H9 (cell line): ENCODE measurements at regions not wholly inside any gene's neighbourhood (a gene's known extent, or its start where the extent isn't known, plus 50 kb on each side); places are given as distances from the start of the nearest gene placed in this dataset.

ENCODE experiments used
- DNase-seq: peaks from one replicate; pipeline ENCODE4 v3.0.0-alpha.2; 2017
- H2AFZ ChIP-seq: one replicate; pipeline ENCODE4 v1.6.1; 2013; ENCODE audit warnings: mild to moderate bottlenecking, low read length, control low read depth, moderate library complexity
- H2AK5ac ChIP-seq: 2 replicates; pipeline ENCODE4 v1.6.1; 2013; ENCODE audit warnings: low read length, control low read depth, mixed read lengths; ENCODE audit not compliant: insufficient read length
- H2BK120ac ChIP-seq: one replicate; pipeline ENCODE4 v1.6.1; 2013; ENCODE audit warnings: low read depth, mild to moderate bottlenecking, low read length, control low read depth, inconsistent platforms; ENCODE audit not compliant: poor library complexity, severe bottlenecking
- H2BK12ac ChIP-seq: 2 replicates; pipeline ENCODE4 v1.6.1; 2013; ENCODE audit warnings: low read length, control low read depth, mixed read lengths, low read depth; ENCODE audit not compliant: insufficient read length
- H2BK15ac ChIP-seq: 2 replicates; pipeline ENCODE4 v1.6.1; 2013; ENCODE audit warnings: low read depth, low read length, control low read depth
- H2BK20ac ChIP-seq: one replicate; pipeline ENCODE4 v1.6.1; 2013; ENCODE audit warnings: low read depth, mild to moderate bottlenecking, low read length, control low read depth, inconsistent platforms; ENCODE audit not compliant: poor library complexity, severe bottlenecking
- H2BK5ac ChIP-seq: 2 replicates; pipeline ENCODE4 v1.6.1; 2013; ENCODE audit warnings: low read length, control low read depth, mixed read lengths; ENCODE audit not compliant: insufficient read length
- H3K14ac ChIP-seq: 2 replicates; pipeline ENCODE4 v1.6.1; 2013; ENCODE audit warnings: low read length, control low read depth; ENCODE audit not compliant: insufficient read depth
- H3K18ac ChIP-seq: 2 replicates; pipeline ENCODE4 v1.6.1; 2013; ENCODE audit warnings: low read depth, mild to moderate bottlenecking, mixed read lengths, low read length, control low read depth; ENCODE audit not compliant: insufficient read length
- H3K23ac ChIP-seq: 2 replicates; pipeline ENCODE4 v1.6.1; 2013; ENCODE audit warnings: low read length, control low read depth, mixed read lengths, low read depth; ENCODE audit not compliant: insufficient read length
- H3K23me2 ChIP-seq: 2 replicates; pipeline ENCODE4 v1.6.1; 2013; ENCODE audit warnings: low read depth, mild to moderate bottlenecking, mixed read lengths, low read length, control low read depth; ENCODE audit not compliant: insufficient read length, poor library complexity, severe bottlenecking
- H3K27ac ChIP-seq: 2 replicates; pipeline ENCODE4 v1.5.1; 2013; ENCODE audit warnings: low read length, control low read depth, mixed read lengths, low read depth; ENCODE audit not compliant: insufficient read length
- H3K27me3 ChIP-seq: 2 replicates; pipeline ENCODE4 v1.6.1; 2013; ENCODE audit warnings: low read length, control low read depth, inconsistent platforms; ENCODE audit not compliant: insufficient read depth
- H3K4ac ChIP-seq: 2 replicates; pipeline ENCODE4 v1.6.1; 2013; ENCODE audit warnings: low read depth, mild to moderate bottlenecking, control low read depth, inconsistent platforms, low read length, moderate library complexity
- H3K4me1 ChIP-seq: 2 replicates; pipeline ENCODE4 v1.6.1; 2013; ENCODE audit warnings: low read length, control low read depth, inconsistent platforms; ENCODE audit not compliant: insufficient read depth
- H3K4me2 ChIP-seq: 2 replicates; pipeline ENCODE4 v1.6.1; 2013; ENCODE audit warnings: low read length, control low read depth, mixed read lengths; ENCODE audit not compliant: insufficient read length, insufficient read depth
- H3K56ac ChIP-seq: 2 replicates; pipeline ENCODE4 v1.6.1; 2013; ENCODE audit warnings: low read depth, mild to moderate bottlenecking, mixed read lengths, low read length, control low read depth; ENCODE audit not compliant: insufficient read length
- H3K79me1 ChIP-seq: 2 replicates; pipeline ENCODE4 v1.6.1; 2013; ENCODE audit warnings: low read depth, mild to moderate bottlenecking, moderate library complexity, low read length, control low read depth, inconsistent platforms; ENCODE audit not compliant: insufficient read depth, poor library complexity, severe bottlenecking
- H3K79me2 ChIP-seq: 2 replicates; pipeline ENCODE4 v1.6.1; 2013; ENCODE audit warnings: low read length, control low read depth, inconsistent platforms; ENCODE audit not compliant: insufficient read depth
- H3K9ac ChIP-seq: 2 replicates; pipeline ENCODE4 v1.6.1; 2013; ENCODE audit warnings: low read length, control low read depth, mixed read lengths; ENCODE audit not compliant: insufficient read length; ENCODE audit errors: extremely low read depth
- H3K9me3 ChIP-seq: one replicate; pipeline ENCODE4 v1.6.1; 2013; ENCODE audit warnings: low read depth, low read length, inconsistent platforms; ENCODE audit not compliant: control insufficient read depth
- H3T11ph ChIP-seq: one replicate; pipeline ENCODE4 v1.6.1; 2013; ENCODE audit warnings: mild to moderate bottlenecking, low read length, control low read depth, inconsistent platforms
- H4K20me1 ChIP-seq: one replicate; pipeline ENCODE4 v1.6.1; 2013; ENCODE audit not compliant: control insufficient read depth, insufficient read length, insufficient read depth
- H4K5ac ChIP-seq: 2 replicates; pipeline ENCODE4 v1.6.1; 2013; ENCODE audit warnings: low read depth, mild to moderate bottlenecking, mixed read lengths, low read length, control low read depth; ENCODE audit not compliant: insufficient read length
- H4K8ac ChIP-seq: replicated peaks from 2 replicates; pipeline ENCODE4 v1.6.1; 2013; ENCODE audit warnings: low read length, control low read depth, mixed read lengths, low read depth; ENCODE audit not compliant: insufficient read length
- H4K91ac ChIP-seq: 2 replicates; pipeline ENCODE4 v1.6.1; 2013; ENCODE audit warnings: low read depth, mild to moderate bottlenecking, moderate library complexity, mixed read lengths, low read length, control low read depth; ENCODE audit not compliant: insufficient read length
- H3K27ac Mint-ChIP-seq, 3 experiments: 2 replicates in 2 of 3; 3 replicates in 1 of 3; pipeline ENCODE4 v1.8.0; 2020 to 2021; ENCODE audit warnings: mixed read lengths in 3 of 3, mild to moderate bottlenecking in 1 of 3, moderate library complexity in 1 of 3
- H3K27me3 Mint-ChIP-seq: 2 replicates; pipeline ENCODE4 v1.8.0; 2021; ENCODE audit warnings: low read depth, mild to moderate bottlenecking, moderate library complexity, mixed read lengths
- H3K36me3 Mint-ChIP-seq, 3 experiments: 2 replicates in 2 of 3; 3 replicates in 1 of 3; pipeline ENCODE4 v1.8.0; 2020 to 2021; ENCODE audit warnings: low read depth in 3 of 3, mixed read lengths in 3 of 3; ENCODE audit not compliant: insufficient read depth in 1 of 3
- H3K4me1 Mint-ChIP-seq, 2 experiments: 2 replicates each; pipeline ENCODE4 v1.8.0; 2020; ENCODE audit warnings: mixed read lengths in 2 of 2
- H3K4me3 Mint-ChIP-seq, 2 experiments: 2 replicates in 1 of 2; 3 replicates in 1 of 2; pipeline ENCODE4 v1.8.0; 2020 to 2021; ENCODE audit warnings: mild to moderate bottlenecking in 2 of 2, mixed read lengths in 2 of 2, moderate library complexity in 1 of 2
- H3K9me3 Mint-ChIP-seq, 2 experiments: 2 replicates in 1 of 2; 3 replicates in 1 of 2; pipeline ENCODE4 v1.8.0; 2020; ENCODE audit warnings: mild to moderate bottlenecking in 2 of 2, mixed read lengths in 2 of 2, moderate library complexity in 1 of 2
- WGBS: extraction: QIAGEN DNeasy Blood & Tissue Kit; methylation state at CpG from one replicate; pipeline ENCODE4 v1.1.7; 2013; ENCODE audit warnings: missing lambda C conversion rate, low lambda C conversion rate, mixed read lengths; ENCODE audit not compliant: insufficient read length; ENCODE audit errors: extremely low coverage; 5-methylcytosine and 5-hydroxymethylcytosine counted together
- TF ChIP-seq, protein P1 (sequence below): fragments of 200-600 bp; sonication (generic); conservative IDR thresholded peaks from 3 replicates; pipeline ENCODE4 v1.8.0; 2021; ENCODE audit warnings: antibody characterized with exemption, mild to moderate bottlenecking

DNA sequence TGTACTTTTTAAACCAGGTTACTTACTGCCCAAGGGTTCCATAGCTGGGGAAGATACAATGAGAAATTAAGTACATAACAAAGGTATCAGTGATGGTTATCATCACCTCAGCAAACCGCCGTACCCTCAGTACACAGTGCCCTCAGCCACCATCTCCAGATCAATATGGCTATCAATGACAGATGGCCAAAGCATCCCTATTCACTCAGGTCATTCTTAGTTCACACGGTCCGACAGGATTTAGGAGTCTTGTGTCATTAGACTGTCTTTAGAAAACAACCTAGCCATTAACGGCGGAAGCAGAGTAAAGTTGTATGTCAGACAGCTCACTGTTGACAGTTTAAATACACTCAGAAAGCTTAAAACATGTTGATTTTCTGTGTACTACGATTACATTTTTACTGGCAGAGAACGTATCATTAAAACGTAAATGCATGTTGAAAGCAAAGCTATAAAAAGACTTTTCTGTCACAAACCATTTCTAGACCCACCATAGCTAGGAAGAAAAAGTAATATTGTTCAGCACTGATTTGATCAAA lies 106.9 kb downstream of the HOXA1 start:
- no peaks in the 10 kb centered on the region for H3K23me2 ChIP-seq
- H2AFZ ChIP-seq = no peak overlapping the region
- H4K5ac ChIP-seq = no peak overlapping the region
- H3K27ac Mint-ChIP-seq = no peak overlapping the region
- no peak overlapping the region for H3K27ac ChIP-seq
- no peak overlapping the region for H3K4me3 Mint-ChIP-seq
- no peak overlapping the region for H3K4ac ChIP-seq
- no peak for DNase-seq
- H3K27me3 ChIP-seq = no peaks in the 10 kb centered on the region; the same call in 1 of the 2 replicates
- no peak overlapping the region for H3K14ac ChIP-seq
- H2BK20ac ChIP-seq = no peak overlapping the region
- H2BK120ac ChIP-seq = no peak overlapping the region
- no peaks in the 10 kb centered on the region for H4K20me1 ChIP-seq
- H3K4me2 ChIP-seq = no peak overlapping the region
- H3K9me3 Mint-ChIP-seq = no peaks in the 10 kb centered on the region; a peak in 1 of 5 replicates
- H3K56ac ChIP-seq = no peak overlapping the region
- no peaks in the 10 kb centered on the region for H3K79me1 ChIP-seq
- H2BK12ac ChIP-seq = no peak overlapping the region
- peaks cover 31% of the 10 kb centered on the region for H3K27me3 Mint-ChIP-seq
- H3T11ph ChIP-seq = no peak overlapping the region
- H2BK15ac ChIP-seq = no peak overlapping the region
- H3K4me1 ChIP-seq = no peaks in the 10 kb centered on the region
- no peak overlapping the region for H2BK5ac ChIP-seq
- no peak overlapping the region for H3K23ac ChIP-seq
- no CpG with 5 or more reads among the region's 9 CpGs for WGBS
- no peak overlapping the region for H2AK5ac ChIP-seq
- no peak overlapping the region for H4K91ac ChIP-seq
- no peak overlapping the region for H4K8ac ChIP-seq
- no peaks in the 10 kb centered on the region for H3K36me3 Mint-ChIP-seq
- H3K4me1 Mint-ChIP-seq = no peaks in the 10 kb centered on the region; a peak in 1 of 4 replicates
- H3K79me2 ChIP-seq = no peaks in the 10 kb centered on the region
- no peak overlapping the region for H3K18ac ChIP-seq
- H3K9ac ChIP-seq = no peak overlapping the region
- TF ChIP-seq, protein P1, sequence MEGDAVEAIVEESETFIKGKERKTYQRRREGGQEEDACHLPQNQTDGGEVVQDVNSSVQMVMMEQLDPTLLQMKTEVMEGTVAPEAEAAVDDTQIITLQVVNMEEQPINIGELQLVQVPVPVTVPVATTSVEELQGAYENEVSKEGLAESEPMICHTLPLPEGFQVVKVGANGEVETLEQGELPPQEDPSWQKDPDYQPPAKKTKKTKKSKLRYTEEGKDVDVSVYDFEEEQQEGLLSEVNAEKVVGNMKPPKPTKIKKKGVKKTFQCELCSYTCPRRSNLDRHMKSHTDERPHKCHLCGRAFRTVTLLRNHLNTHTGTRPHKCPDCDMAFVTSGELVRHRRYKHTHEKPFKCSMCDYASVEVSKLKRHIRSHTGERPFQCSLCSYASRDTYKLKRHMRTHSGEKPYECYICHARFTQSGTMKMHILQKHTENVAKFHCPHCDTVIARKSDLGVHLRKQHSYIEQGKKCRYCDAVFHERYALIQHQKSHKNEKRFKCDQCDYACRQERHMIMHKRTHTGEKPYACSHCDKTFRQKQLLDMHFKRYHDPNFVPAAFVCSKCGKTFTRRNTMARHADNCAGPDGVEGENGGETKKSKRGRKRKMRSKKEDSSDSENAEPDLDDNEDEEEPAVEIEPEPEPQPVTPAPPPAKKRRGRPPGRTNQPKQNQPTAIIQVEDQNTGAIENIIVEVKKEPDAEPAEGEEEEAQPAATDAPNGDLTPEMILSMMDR = no peak
- no peaks in the 10 kb centered on the region for H3K9me3 ChIP-seq
